Endothelial cell of umbilical vein (primary cell): ENCODE measurements at regions not wholly inside any gene's neighbourhood (a gene's known extent, or its start where the extent isn't known, plus 50 kb on each side); places are given as distances from the start of the nearest gene placed in this dataset.

Experiments
- BruUV-seq: library from RNA; stranded (reverse); fragments of 400-500 nt; replicated peaks from 2 replicates; lab custom pipeline; 2021; lab: Mats Ljungman, UMichigan
- CTCF ChIA-PET: fragments of 300-600, 350-600 bp; sonication (Branson Sonifier 250); formaldehyde crosslinking; loops from one replicate; lab custom pipeline; 2021; ENCODE audit warnings: antibody characterized with exemption, inconsistent platforms; lab: Charles Lee
- POLR2A ChIA-PET: fragments of 300-600, 350-600 bp; sonication (Branson Sonifier 250); formaldehyde crosslinking; loops from one replicate; lab custom pipeline; 2021; ENCODE audit warnings: antibody characterized with exemption, inconsistent platforms; lab: Charles Lee
- DNase-seq: peaks from one replicate; pipeline ENCODE4 v3.0.0-alpha.2; 2011; ENCODE audit warnings: low read depth, low spot score
- FAIRE-seq: peaks from 2 replicates; lab custom pipeline; 2011; peaks lifted over from hg19 to GRCh38; lab: Jason Lieb, UNC
- H2AFZ ChIP-seq: 2 replicates; pipeline ENCODE4 v1.6.0; 2012; ENCODE audit warnings: low read depth, low read length, control low read depth, inconsistent platforms
- H3K27ac ChIP-seq: 2 replicates; pipeline ENCODE4 v1.5.1; 2011; ENCODE audit warnings: low read depth, mild to moderate bottlenecking, control low read depth, low read length, moderate library complexity; ENCODE audit not compliant: insufficient read depth
- H3K27me3 ChIP-seq, 2 experiments: 2 replicates each; pipeline versions ENCODE4 v1.6.0 to v1.6.1; 2011; ENCODE audit warnings: low read length in 2 of 2, mixed read lengths in 1 of 2; ENCODE audit not compliant: control insufficient read depth in 2 of 2, insufficient read depth in 2 of 2
- H3K36me3 ChIP-seq, 2 experiments: 2 replicates in 1 of 2; 3 replicates in 1 of 2; pipeline ENCODE4 v1.5.1; 2011; ENCODE audit warnings: low read length in 2 of 2, mild to moderate bottlenecking in 1 of 2, moderate library complexity in 1 of 2; ENCODE audit not compliant: control insufficient read depth in 2 of 2, insufficient read depth in 2 of 2; ENCODE audit errors: extremely low read depth in 1 of 2
- H3K4me1 ChIP-seq: 3 replicates; pipeline ENCODE4 v1.5.1; 2011; ENCODE audit warnings: mild to moderate bottlenecking, low read length; ENCODE audit not compliant: control insufficient read depth, insufficient read depth; ENCODE audit errors: extremely low read depth
- H3K4me2 ChIP-seq: 2 replicates; pipeline ENCODE4 v1.6.1; 2011; ENCODE audit warnings: low read length, control low read depth, mixed read lengths; ENCODE audit not compliant: insufficient read depth
- H3K4me3 ChIP-seq, 3 experiments: fragments of 200-600 bp in 1 of 3; sonication (generic), shearing (Covaris generic) in 1 of 3; replicated peaks in 1 of 3; 2 replicates each; pipeline ENCODE4 v1.5.1; 2011 to 2016; ENCODE audit warnings: control low read depth in 3 of 3, low read length in 3 of 3, mild to moderate bottlenecking in 2 of 3, inconsistent platforms in 1 of 3, low read depth in 1 of 3, moderate library complexity in 1 of 3; ENCODE audit not compliant: insufficient read depth in 1 of 3
- H3K79me2 ChIP-seq: 2 replicates; pipeline ENCODE4 v1.6.0; 2012; ENCODE audit warnings: low read length, inconsistent platforms; ENCODE audit not compliant: control insufficient read depth, insufficient read depth
- H3K9ac ChIP-seq: replicated peaks from 2 replicates; pipeline ENCODE3; 2011; ENCODE audit warnings: low read length, control low read depth; ENCODE audit not compliant: insufficient read depth; ENCODE audit errors: extremely low read depth
- H3K9me1 ChIP-seq: replicated peaks from 3 replicates; pipeline ENCODE4 v1.6.0; 2011; ENCODE audit warnings: mild to moderate bottlenecking, low read length; ENCODE audit not compliant: control insufficient read depth, insufficient read depth; ENCODE audit errors: extremely low read depth
- H3K9me3 ChIP-seq: replicated peaks from 2 replicates; pipeline ENCODE4 v1.5.1; 2012; ENCODE audit warnings: low read length, inconsistent platforms; ENCODE audit not compliant: control insufficient read depth, insufficient read depth
- H4K20me1 ChIP-seq: replicated peaks from 2 replicates; pipeline ENCODE3; 2011; ENCODE audit warnings: mild to moderate bottlenecking, low read length; ENCODE audit not compliant: control insufficient read depth, insufficient read depth; ENCODE audit errors: extremely low read depth
- EZH2 ChIP-seq: IDR thresholded peaks from 2 replicates; pipeline ENCODE4 v1.6.1; 2012; ENCODE audit warnings: borderline replicate concordance, low read depth, mild to moderate bottlenecking, moderate library complexity, low read length, inconsistent platforms; ENCODE audit not compliant: severe bottlenecking
- FOS ChIP-seq: IDR thresholded peaks from 2 replicates; pipeline ENCODE4 v1.6.1; 2011; ENCODE audit warnings: mild to moderate bottlenecking, low read length, moderate library complexity, borderline replicate concordance; ENCODE audit not compliant: insufficient read depth
- GATA2 ChIP-seq: IDR thresholded peaks from 2 replicates; pipeline ENCODE4 v1.7.0; 2011; ENCODE audit warnings: low read depth, mild to moderate bottlenecking, moderate library complexity, mixed read lengths, low read length; ENCODE audit not compliant: insufficient read length, insufficient read depth
- JUN ChIP-seq: IDR thresholded peaks from 2 replicates; pipeline ENCODE4 v1.6.1; 2011; ENCODE audit warnings: borderline replicate concordance, low read depth; ENCODE audit not compliant: insufficient read length, insufficient read depth
- MYC ChIP-seq: IDR thresholded peaks from one replicate; pipeline ENCODE4 v1.6.1; 2011; ENCODE audit warnings: mild to moderate bottlenecking, low read depth, low read length
- POLR2A ChIP-seq: IDR thresholded peaks from 2 replicates; pipeline ENCODE4 v1.6.1; 2012; ENCODE audit warnings: low read depth, mild to moderate bottlenecking, control low read depth, low read length
- POLR2AphosphoS5 ChIP-seq: IDR thresholded peaks from 2 replicates; pipeline ENCODE4 v1.6.1; 2012; ENCODE audit warnings: low read depth, mild to moderate bottlenecking, control low read depth, low read length, moderate library complexity; ENCODE audit not compliant: insufficient read depth
- dilution Hi-C: fragments of 300-500 bp; cut with MboI; formaldehyde crosslinking; loops from one replicate; pipeline ENCODE4 v1.15.0; 2019; ENCODE audit warnings: low sequenced_read_pairs; ENCODE audit not compliant: extremely low pct_ligation_motif_present
- intact Hi-C: fragments of 100-400 bp; cut with micrococcal nuclease; formaldehyde crosslinking; loops from one replicate; pipeline ENCODE4 v1.10.0; 2022
- TF ChIP-seq, protein P1 (sequence below), 2 donors: IDR thresholded peaks; 1 replicate in 1 of 2; 2 replicates in 1 of 2; pipeline ENCODE4 v1.5.1; 2011; ENCODE audit warnings: low read length in 2 of 2, mild to moderate bottlenecking in 2 of 2, moderate library complexity in 2 of 2, control low read depth in 1 of 2, inconsistent platforms in 1 of 2, low read depth in 1 of 2; ENCODE audit not compliant: insufficient read depth in 1 of 2; ENCODE audit errors: extremely low read depth in 1 of 2
- TF ChIP-seq, protein P2 (sequence below): IDR thresholded peaks from 2 replicates; pipeline ENCODE4 v1.6.1; 2011; ENCODE audit not compliant: insufficient read depth, insufficient read length

DNA sequence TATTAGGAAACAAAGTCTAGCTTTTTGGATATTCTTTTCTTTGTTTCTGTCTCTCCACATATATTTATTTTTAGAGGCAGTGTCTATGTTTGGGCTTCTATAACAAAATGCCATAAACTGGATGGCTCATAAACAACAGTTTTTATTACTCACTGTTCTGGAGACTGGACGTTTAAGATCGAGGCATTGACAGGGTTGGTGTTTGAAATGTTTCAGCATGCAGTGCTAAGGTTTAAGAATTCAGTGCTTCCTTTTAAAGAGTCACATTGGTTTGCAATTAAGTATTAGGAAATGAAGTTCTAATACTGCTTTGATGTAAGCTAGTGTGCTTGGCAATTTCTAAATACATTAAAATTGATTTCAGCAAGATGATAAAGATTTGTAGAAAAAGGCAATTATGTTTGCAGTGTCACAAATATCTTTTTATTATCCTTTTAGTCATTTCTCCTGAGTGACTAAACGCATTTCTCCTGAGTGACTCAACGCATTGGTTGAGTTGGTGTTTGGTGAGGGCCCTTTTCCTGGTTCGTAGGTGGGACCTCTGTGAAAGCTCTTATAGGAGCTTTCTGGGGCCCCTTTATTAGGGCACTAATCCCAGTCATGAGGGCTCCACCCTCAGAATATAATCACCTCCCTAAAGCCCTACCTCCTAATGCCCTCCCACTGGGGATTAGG, 317.0 kb downstream of the USP25 start:
- no peak overlapping the region for H3K4me3 ChIP-seq
- BruUV-seq, result no TSS peak
- dilution Hi-C loops, result no loop called here

DNA sequence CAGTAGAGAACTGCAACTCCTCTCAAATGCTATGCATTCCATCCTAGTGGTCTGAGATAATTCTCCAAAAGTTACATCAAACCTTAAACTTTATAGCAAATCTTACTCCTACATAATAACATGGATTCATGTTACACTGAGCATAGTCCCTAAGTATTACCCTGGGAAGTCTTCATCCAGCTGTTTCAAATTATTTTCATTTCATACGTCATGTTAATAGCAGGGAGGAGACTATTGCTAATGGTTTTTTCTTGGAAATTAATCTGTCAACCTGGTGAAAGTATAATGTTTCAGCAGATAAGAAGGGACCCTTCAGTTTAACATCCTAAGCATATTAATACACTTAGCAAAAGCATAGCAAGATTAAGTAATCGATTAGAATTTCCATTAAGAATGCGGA, 318.1 kb downstream of the USP25 start:
- Histone ChIP-seq H3K4me2 (no peak overlapping the region), H3K9me1 (no peaks in the 10 kb centered on the region), H4K20me1 (no peaks in the 10 kb centered on the region), H3K27me3 (no peaks in the 10 kb centered on the region), H2AFZ (no peak overlapping the region), H3K79me2 (no peaks in the 10 kb centered on the region), H3K9me3 (no peaks in the 10 kb centered on the region), H3K4me1 (no peaks in the 10 kb centered on the region), H3K27ac (no peak overlapping the region), H3K36me3 (no peaks in the 10 kb centered on the region), H3K4me3 (no peak overlapping the region), H3K9ac (no peak overlapping the region)
- dilution Hi-C loops (no loop called here), intact Hi-C loops (no loop called here)
- no peak for DNase-seq
- BruUV-seq, result no TSS peak
- ChIA-PET CTCF (no interaction called here), POLR2A (no interaction called here)
- no peak for TF ChIP-seq EZH2
- TF ChIP-seq, protein P1, sequence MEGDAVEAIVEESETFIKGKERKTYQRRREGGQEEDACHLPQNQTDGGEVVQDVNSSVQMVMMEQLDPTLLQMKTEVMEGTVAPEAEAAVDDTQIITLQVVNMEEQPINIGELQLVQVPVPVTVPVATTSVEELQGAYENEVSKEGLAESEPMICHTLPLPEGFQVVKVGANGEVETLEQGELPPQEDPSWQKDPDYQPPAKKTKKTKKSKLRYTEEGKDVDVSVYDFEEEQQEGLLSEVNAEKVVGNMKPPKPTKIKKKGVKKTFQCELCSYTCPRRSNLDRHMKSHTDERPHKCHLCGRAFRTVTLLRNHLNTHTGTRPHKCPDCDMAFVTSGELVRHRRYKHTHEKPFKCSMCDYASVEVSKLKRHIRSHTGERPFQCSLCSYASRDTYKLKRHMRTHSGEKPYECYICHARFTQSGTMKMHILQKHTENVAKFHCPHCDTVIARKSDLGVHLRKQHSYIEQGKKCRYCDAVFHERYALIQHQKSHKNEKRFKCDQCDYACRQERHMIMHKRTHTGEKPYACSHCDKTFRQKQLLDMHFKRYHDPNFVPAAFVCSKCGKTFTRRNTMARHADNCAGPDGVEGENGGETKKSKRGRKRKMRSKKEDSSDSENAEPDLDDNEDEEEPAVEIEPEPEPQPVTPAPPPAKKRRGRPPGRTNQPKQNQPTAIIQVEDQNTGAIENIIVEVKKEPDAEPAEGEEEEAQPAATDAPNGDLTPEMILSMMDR (IDR thresholded peaks at IDR 0.05; ENCODE audit: extremely low read depth in 1 of 2, insufficient read depth in 1 of 2, low read depth in 1 of 2, low read length in 2 of 2), result no peak
- TF ChIP-seq MYC, result no peak
- TF ChIP-seq, protein P2, sequence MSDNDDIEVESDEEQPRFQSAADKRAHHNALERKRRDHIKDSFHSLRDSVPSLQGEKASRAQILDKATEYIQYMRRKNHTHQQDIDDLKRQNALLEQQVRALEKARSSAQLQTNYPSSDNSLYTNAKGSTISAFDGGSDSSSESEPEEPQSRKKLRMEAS, result no peak
- TF ChIP-seq POLR2AphosphoS5, result no peak
- no peak for TF ChIP-seq POLR2A
- no peak for TF ChIP-seq GATA2
- no peak for TF ChIP-seq FOS
- no peak for TF ChIP-seq JUN
- FAIRE-seq, result no peak

More for the DNA sequence above, 317.0 kb downstream of the USP25 start:
- no peak for TF ChIP-seq FOS
- TF ChIP-seq MYC, result no peak
- no peak for TF ChIP-seq POLR2AphosphoS5
- no peak for TF ChIP-seq GATA2
- TF ChIP-seq JUN, result no peak
- TF ChIP-seq, protein P1 (IDR thresholded peaks at IDR 0.05; ENCODE audit: extremely low read depth in 1 of 2, insufficient read depth in 1 of 2, low read depth in 1 of 2, low read length in 2 of 2), result no peak
- Histone ChIP-seq H3K9me3 (no peaks in the 10 kb centered on the region), H3K9me1 (no peaks in the 10 kb centered on the region), H2AFZ (no peak overlapping the region), H3K36me3 (no peaks in the 10 kb centered on the region), H3K9ac (no peak overlapping the region), H3K27me3 (no peaks in the 10 kb centered on the region), H3K79me2 (no peaks in the 10 kb centered on the region), H4K20me1 (no peaks in the 10 kb centered on the region), H3K4me2 (no peak overlapping the region), H3K4me1 (no peaks in the 10 kb centered on the region), H3K27ac (no peak overlapping the region)
- POLR2A ChIA-PET, result no interaction called here
- FAIRE-seq, result no peak
- CTCF ChIA-PET, result no interaction called here
- intact Hi-C loops, result no loop called here
- DNase-seq, result no peak
